Stomach (tissue), 8 donors: ENCODE measurements at regions not wholly inside any gene's neighbourhood (a gene's known extent, or its start where the extent isn't known, plus 50 kb on each side); places are given as distances from the start of the nearest gene placed in this dataset.

Source experiments
- DNase-seq, 2 donors: peaks; one replicate each; pipeline versions ENCODE4 v3.0.0 to v3.0.0-alpha.2; 2013 to 2019
- H3K27ac ChIP-seq, 5 donors: fragments of 200-600 bp in 4 of 5; sonication (generic) in 4 of 5; one replicate each; pipeline ENCODE4 v1.5.1; 2013 to 2019; ENCODE audit warnings: mild to moderate bottlenecking in 1 of 5, moderate library complexity in 1 of 5
- H3K27me3 ChIP-seq, 3 donors: fragments of 200-600 bp; sonication (generic); one replicate each; pipeline ENCODE4 v1.5.1; 2017 to 2019; ENCODE audit warnings: mixed run types in 1 of 3
- H3K36me3 ChIP-seq, 4 donors: fragments of 200-600 bp; sonication (generic); 1 replicate in 3 of 4; 2 replicates in 1 of 4; pipeline ENCODE4 v1.5.1; 2016 to 2019
- H3K4me1 ChIP-seq, 4 donors: fragments of 200-600 bp; sonication (generic); one replicate each; pipeline ENCODE4 v1.5.1; 2016 to 2019
- H3K4me3 ChIP-seq, 4 donors: fragments of 200-600 bp; sonication (generic) in 3 of 4; one replicate each; pipeline ENCODE4 v1.5.1; 2016 to 2019; ENCODE audit warnings: mild to moderate bottlenecking in 1 of 4
- H3K9me3 ChIP-seq, 4 donors: fragments of 200-600 bp; sonication (generic); one replicate each; pipeline ENCODE4 v1.5.1; 2016 to 2019
- CTCF ChIP-seq, 7 experiments: fragments of 450-650 bp in 4 of 7; fragments of 200-600 bp in 3 of 7; sonication (generic) in 3 of 7; IDR thresholded peaks; one replicate each; pipeline ENCODE4 v1.5.1; 2016 to 2019; ENCODE audit warnings: antibody characterized with exemption in 7 of 7, control low read depth in 2 of 7, mild to moderate bottlenecking in 1 of 7
- EP300 ChIP-seq: sonication (generic); formaldehyde crosslinking; IDR thresholded peaks from one replicate; pipeline ENCODE4 v1.6.1; 2017; ENCODE audit warnings: antibody characterized with exemption
- POLR2A ChIP-seq, 4 donors: fragments of 450-650 bp; IDR thresholded peaks; one replicate each; pipeline ENCODE4 v1.6.1; 2016; ENCODE audit warnings: antibody characterized with exemption in 4 of 4, control low read depth in 2 of 4, mild to moderate bottlenecking in 1 of 4, moderate library complexity in 1 of 4
- POLR2AphosphoS5 ChIP-seq, 3 donors: sonication (generic); formaldehyde crosslinking; IDR thresholded peaks; one replicate each; pipeline ENCODE4 v1.6.1; 2016; ENCODE audit warnings: antibody characterized with exemption in 3 of 3
- WGBS, 5 donors: extraction: QIAGEN DNeasy Blood & Tissue Kit in 3 of 5; methylation state at CpG; one replicate each; pipeline versions ENCODE4 v1.1.5 to v1.1.7; 2013 to 2018; 5-methylcytosine and 5-hydroxymethylcytosine counted together
- intact Hi-C: fragments of 100-400 bp; cut with DNase I; formaldehyde crosslinking; loops from one replicate; pipeline ENCODE4 v1.15.1; 2023; ENCODE audit warnings: low total_unique reads
- donor health status: healthy with polysubstance abuse.
- donor health status: Bipolar disorder and iron deficiency.
- donor health status: healthy.

- Histone ChIP-seq H3K27ac (no peak overlapping the region), H3K27me3 (no peaks in the 10 kb centered on the region), H3K4me1 (peaks cover 0 to 6% (median 3%) of the 10 kb centered on the region in 4 donors), H3K4me3 (no peak overlapping the region), H3K36me3 (no peaks in the 10 kb centered on the region), H3K9me3 (no peaks in the 10 kb centered on the region)
- intact Hi-C loops: no loop called here
- TF ChIP-seq POLR2AphosphoS5 (IDR thresholded peaks at IDR 0.05) (no peak), POLR2A (IDR thresholded peaks at IDR 0.05) (no peak), EP300 (no peak), CTCF (IDR thresholded peaks at IDR 0.05) (no peak)
- 56 to 72% (median 61%) methylated on average over 7 of the region's 7 CpGs for whole genome bisulfite sequencing, 5 donors
- DNase-seq: no peak
These were observed 53.3 kb downstream of the OLFML3 start for GRCh38 chr1:114032271-114033215.

- Histone ChIP-seq H3K36me3 (no peaks in the 10 kb centered on the region), H3K27ac (no peak overlapping the region), H3K4me3 (no peak overlapping the region), H3K27me3 (no peaks in the 10 kb centered on the region), H3K4me1 (peaks cover 0 to 6% (median 3%) of the 10 kb centered on the region in 4 donors), H3K9me3 (no peaks in the 10 kb centered on the region)
- peak in 5 of 7 experiments; percentile 7 to 41 (median 29) for TF ChIP-seq CTCF (IDR thresholded peaks at IDR 0.05)
- TF ChIP-seq EP300: no peak
- TF ChIP-seq POLR2A (IDR thresholded peaks at IDR 0.05): no peak
- no peak for TF ChIP-seq POLR2AphosphoS5 (IDR thresholded peaks at IDR 0.05)
- DNase-seq: peak in 1 of 2 donors; percentile 40
- intact Hi-C loops: no loop called here
- 15 to 39% (median 23%) methylated on average over 5 of the region's 5 CpGs for WGBS, 5 donors
These were observed 54.0 kb downstream of the OLFML3 start for GRCh38 chr1:114033216-114033706.

GRCh38 chr1:114033961-114034360 lies 54.7 kb downstream of the OLFML3 start:
- TF ChIP-seq POLR2AphosphoS5 (IDR thresholded peaks at IDR 0.05) (no peak), POLR2A (IDR thresholded peaks at IDR 0.05) (no peak)
- intact Hi-C loops: no loop called here
- no peaks in the 10 kb centered on the region for H3K27me3 ChIP-seq
- H3K36me3 ChIP-seq: no peaks in the 10 kb centered on the region
- no peaks in the 10 kb centered on the region for H3K9me3 ChIP-seq
- DNase-seq: no peak
- WGBS, 5 donors: 36 to 52% (median 37%) methylated on average over 2 of the region's 2 CpGs
- H3K4me1 ChIP-seq: peaks cover 0 to 6% (median 3%) of the 10 kb centered on the region in 4 donors
- H3K4me3 ChIP-seq: no peak overlapping the region
- H3K27ac ChIP-seq: no peak overlapping the region

- WGBS, 5 donors: 74 to 82% (median 76%) methylated on average over 8 of the region's 8 CpGs
- Histone ChIP-seq H3K27ac (no peak overlapping the region), H3K27me3 (no peaks in the 10 kb centered on the region), H3K4me3 (no peak overlapping the region), H3K4me1 (peaks cover 0 to 6% (median 3%) of the 10 kb centered on the region in 4 donors), H3K9me3 (no peaks in the 10 kb centered on the region), H3K36me3 (no peaks in the 10 kb centered on the region)
- no peak for DNase-seq
- TF ChIP-seq POLR2A (IDR thresholded peaks at IDR 0.05) (no peak), CTCF (IDR thresholded peaks at IDR 0.05) (no peak), POLR2AphosphoS5 (IDR thresholded peaks at IDR 0.05) (no peak), EP300 (no peak)
- intact Hi-C loops: no loop called here
These were observed 55.5 kb downstream of the OLFML3 start for GRCh38 chr1:114034567-114035303.
